Activated B cell treated with CpG ODN at 0.5 μM for 24 hours (primary cell): ENCODE measurements at regions not wholly inside any gene's neighbourhood (a gene's known extent, or its start where the extent isn't known, plus 50 kb on each side); places are given as distances from the start of the nearest gene placed in this dataset.
A peak's percentile ranks its signal among the peaks of the same experiment; 100 is the strongest.

Experiments used
- ATAC-seq: fragments of 200-7000 bp; cut with Tn5 transposase; one replicate; pipeline ENCODE4 v1.10.0; 2021; ENCODE audit warnings: low read depth, mild to moderate bottlenecking, moderate library complexity
- CTCF ChIA-PET: fragments of 350-600 bp; sonication (Branson Sonifier 250); formaldehyde crosslinking; loops from one replicate; lab custom pipeline; 2021; ENCODE audit warnings: antibody characterized with exemption; lab: Charles Lee
- POLR2A ChIA-PET: fragments of 350-600 bp; sonication (Branson Sonifier 250); formaldehyde crosslinking; loops from one replicate; lab custom pipeline; 2021; ENCODE audit warnings: antibody characterized with exemption; lab: Charles Lee
- DNase-seq: peaks from one replicate; pipeline ENCODE4 v3.0.0; 2022
- H3K27ac Mint-ChIP-seq: one replicate; pipeline ENCODE4 v1.8.0; 2020; ENCODE audit warnings: mixed read lengths
- H3K27me3 Mint-ChIP-seq: one replicate; pipeline ENCODE4 v1.8.0; 2021; ENCODE audit warnings: mixed read lengths
- H3K36me3 Mint-ChIP-seq: one replicate; pipeline ENCODE4 v1.8.0; 2021; ENCODE audit warnings: low read depth, mixed read lengths
- H3K4me1 Mint-ChIP-seq: one replicate; pipeline ENCODE4 v1.8.0; 2021; ENCODE audit warnings: mixed read lengths
- H3K4me3 Mint-ChIP-seq: one replicate; pipeline ENCODE4 v1.8.0; 2020; ENCODE audit warnings: mild to moderate bottlenecking, mixed read lengths
- H3K9me3 Mint-ChIP-seq: one replicate; pipeline ENCODE4 v1.8.0; 2020; ENCODE audit warnings: mixed read lengths
- intact Hi-C: fragments of 100-400 bp; cut with micrococcal nuclease; formaldehyde crosslinking; loops from one replicate; pipeline ENCODE4 v1.15.1; 2024
- TF ChIP-seq, protein P1 (sequence below): fragments of 200-600 bp; IDR thresholded peaks from one replicate; pipeline ENCODE4 v1.8.0; 2022; ENCODE audit warnings: antibody characterized with exemption, mild to moderate bottlenecking

- TF ChIP-seq, protein P1, sequence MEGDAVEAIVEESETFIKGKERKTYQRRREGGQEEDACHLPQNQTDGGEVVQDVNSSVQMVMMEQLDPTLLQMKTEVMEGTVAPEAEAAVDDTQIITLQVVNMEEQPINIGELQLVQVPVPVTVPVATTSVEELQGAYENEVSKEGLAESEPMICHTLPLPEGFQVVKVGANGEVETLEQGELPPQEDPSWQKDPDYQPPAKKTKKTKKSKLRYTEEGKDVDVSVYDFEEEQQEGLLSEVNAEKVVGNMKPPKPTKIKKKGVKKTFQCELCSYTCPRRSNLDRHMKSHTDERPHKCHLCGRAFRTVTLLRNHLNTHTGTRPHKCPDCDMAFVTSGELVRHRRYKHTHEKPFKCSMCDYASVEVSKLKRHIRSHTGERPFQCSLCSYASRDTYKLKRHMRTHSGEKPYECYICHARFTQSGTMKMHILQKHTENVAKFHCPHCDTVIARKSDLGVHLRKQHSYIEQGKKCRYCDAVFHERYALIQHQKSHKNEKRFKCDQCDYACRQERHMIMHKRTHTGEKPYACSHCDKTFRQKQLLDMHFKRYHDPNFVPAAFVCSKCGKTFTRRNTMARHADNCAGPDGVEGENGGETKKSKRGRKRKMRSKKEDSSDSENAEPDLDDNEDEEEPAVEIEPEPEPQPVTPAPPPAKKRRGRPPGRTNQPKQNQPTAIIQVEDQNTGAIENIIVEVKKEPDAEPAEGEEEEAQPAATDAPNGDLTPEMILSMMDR: no peak
- Mint-ChIP-seq H3K4me3 (no peak overlapping the region), H3K4me1 (no peaks in the 10 kb centered on the region), H3K27me3 (no peaks in the 10 kb centered on the region), H3K27ac (no peak overlapping the region), H3K9me3 (no peaks in the 10 kb centered on the region), H3K36me3 (no peaks in the 10 kb centered on the region)
- no peak for DNase-seq
- POLR2A ChIA-PET: no interaction called here
- intact Hi-C loops: no loop called here
- ATAC-seq: no peak
- CTCF ChIA-PET: no interaction called here
Observed at GRCh38 chr21:24395320-24395923, 1211.9 kb downstream of the MRPL39 start.

DNA sequence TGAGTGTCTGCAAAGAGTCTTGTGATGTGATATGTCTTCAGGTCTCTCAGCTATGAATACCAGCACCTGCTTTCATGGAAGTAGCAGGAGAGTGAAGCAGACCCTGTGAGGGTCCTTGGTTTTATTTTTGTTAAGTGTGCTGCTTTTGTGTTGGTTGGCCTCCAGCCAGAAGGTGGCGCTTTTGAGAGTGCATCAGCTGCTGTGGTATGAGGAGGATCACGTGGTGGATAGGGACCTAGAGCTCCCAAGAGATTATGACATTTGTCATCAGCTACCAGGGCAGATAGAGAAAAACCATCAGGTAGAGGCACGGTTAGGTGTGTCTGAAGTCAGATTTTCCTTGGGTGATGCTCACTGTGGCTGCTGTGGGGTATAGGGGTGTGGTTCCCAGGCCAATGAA lies 1232.1 kb downstream of the MRPL39 start:
- H3K36me3 Mint-ChIP-seq: no peaks in the 10 kb centered on the region
- ChIA-PET POLR2A (no interaction called here), CTCF (interaction anchor here (0.8 to 1.2 kb wide), 2 partner anchors 12 to 139 kb away, joined by 3 to 5 read pairs; no protein-coding TSS in a partner anchor)
- TF ChIP-seq, protein P1: no peak
- no peaks in the 10 kb centered on the region for H3K27me3 Mint-ChIP-seq
- DNase-seq: no peak
- H3K27ac Mint-ChIP-seq: no peak overlapping the region
- ATAC-seq: peak; percentile 49
- no peaks in the 10 kb centered on the region for H3K4me1 Mint-ChIP-seq
- H3K4me3 Mint-ChIP-seq: no peak overlapping the region
- intact Hi-C loops: loop anchor here (2.0 to 10.0 kb wide), 2 partner anchors 140 to 940 kb away; no protein-coding TSS in a partner anchor
- peaks cover 2% of the 10 kb centered on the region for H3K9me3 Mint-ChIP-seq

DNA sequence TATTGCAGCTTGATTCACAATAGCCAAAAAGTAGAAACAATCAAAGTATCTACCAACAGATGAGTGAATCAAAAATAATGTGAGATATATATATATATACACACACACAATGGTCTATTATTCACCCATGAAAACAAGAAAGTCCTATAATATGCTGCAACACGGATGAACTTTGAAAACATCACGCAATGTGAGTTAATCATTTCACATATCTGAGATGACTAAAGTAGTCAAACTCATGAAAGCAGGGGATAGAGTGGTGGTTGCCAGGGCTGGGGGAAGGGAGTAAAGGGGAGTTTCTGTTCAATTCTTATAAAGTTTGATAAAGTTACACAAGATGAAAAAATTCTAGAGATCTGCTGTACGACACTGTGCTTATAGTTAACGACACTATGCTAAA lies 1234.8 kb downstream of the MRPL39 start:
- H3K27me3 Mint-ChIP-seq: no peaks in the 10 kb centered on the region
- TF ChIP-seq, protein P1: no peak
- H3K27ac Mint-ChIP-seq: no peak overlapping the region
- POLR2A ChIA-PET: no interaction called here
- CTCF ChIA-PET: no interaction called here
- no peak overlapping the region for H3K4me3 Mint-ChIP-seq
- intact Hi-C loops: loop anchor here (10.0 kb wide), 1 partner anchor 942 kb away; no protein-coding TSS in a partner anchor
- H3K9me3 Mint-ChIP-seq: peaks cover 2% of the 10 kb centered on the region
- no peaks in the 10 kb centered on the region for H3K36me3 Mint-ChIP-seq
- H3K4me1 Mint-ChIP-seq: no peaks in the 10 kb centered on the region
- DNase-seq (no peak), ATAC-seq (no peak)

- DNase-seq (no peak), ATAC-seq (no peak)
- Mint-ChIP-seq H3K36me3 (no peaks in the 10 kb centered on the region), H3K27me3 (no peaks in the 10 kb centered on the region), H3K4me3 (no peak overlapping the region), H3K4me1 (no peaks in the 10 kb centered on the region), H3K9me3 (peaks cover 2% of the 10 kb centered on the region), H3K27ac (no peak overlapping the region)
- POLR2A ChIA-PET: no interaction called here
- intact Hi-C loops: loop anchor here (10.0 kb wide), 1 partner anchor 945 kb away; no protein-coding TSS in a partner anchor
- CTCF ChIA-PET: no interaction called here
- TF ChIP-seq, protein P1: no peak
Observed at GRCh38 chr21:24369746-24370145, 1237.5 kb downstream of the MRPL39 start.

- TF ChIP-seq, protein P1: no peak
- no peak overlapping the region for H3K4me3 Mint-ChIP-seq
- no peaks in the 10 kb centered on the region for H3K4me1 Mint-ChIP-seq
- H3K27ac Mint-ChIP-seq: no peak overlapping the region
- H3K36me3 Mint-ChIP-seq: no peaks in the 10 kb centered on the region
- no peak for ATAC-seq
- ChIA-PET CTCF (no interaction called here), POLR2A (no interaction called here)
- DNase-seq: no peak
- intact Hi-C loops: no loop called here
- H3K9me3 Mint-ChIP-seq: no peaks in the 10 kb centered on the region
- H3K27me3 Mint-ChIP-seq: no peaks in the 10 kb centered on the region
Observed at GRCh38 chr21:24369278-24369677, 1238.0 kb downstream of the MRPL39 start.
